DND-41 (cell line): ENCODE measurements at regions not wholly inside any gene's neighbourhood (a gene's known extent, or its start where the extent isn't known, plus 50 kb on each side); places are given as distances from the start of the nearest gene placed in this dataset.

Experiments
- ATAC-seq: fragments of 200-7000 bp; cut with Tn5 transposase; 3 replicates; pipeline ENCODE4 v1.9.1; 2021; ENCODE audit warnings: low read depth; ENCODE audit not compliant: insufficient read depth
- DNase-seq: peaks from one replicate; pipeline ENCODE4 v3.0.0-alpha.2; 2020
- H2AFZ ChIP-seq: 2 replicates; pipeline ENCODE4 v1.6.0; 2012; ENCODE audit warnings: low read depth, low read length
- H3K27ac ChIP-seq: 2 replicates; pipeline ENCODE4 v1.5.1; 2012; ENCODE audit warnings: low read length, inconsistent platforms
- H3K27me3 ChIP-seq: fragments of 200-600 bp; sonication (generic); 2 replicates; pipeline ENCODE4 v1.6.0; 2012; ENCODE audit warnings: low read length, mild to moderate bottlenecking, inconsistent platforms; ENCODE audit not compliant: insufficient read depth, poor library complexity
- H3K36me3 ChIP-seq: 2 replicates; pipeline ENCODE4 v1.5.1; 2012; ENCODE audit warnings: low read length, inconsistent platforms; ENCODE audit not compliant: insufficient read depth
- H3K4me1 ChIP-seq: 2 replicates; pipeline ENCODE4 v1.5.1; 2012; ENCODE audit warnings: mild to moderate bottlenecking, low read length; ENCODE audit not compliant: insufficient read depth
- H3K4me2 ChIP-seq: 2 replicates; pipeline ENCODE4 v1.6.0; 2012; ENCODE audit warnings: mild to moderate bottlenecking, moderate library complexity, low read length, inconsistent platforms; ENCODE audit not compliant: insufficient read depth
- H3K4me3 ChIP-seq, 2 experiments: fragments of 200-600 bp in 1 of 2; shearing (Covaris generic) in 1 of 2; 2 replicates each; pipeline ENCODE4 v1.5.1; 2012 to 2016; ENCODE audit warnings: inconsistent platforms in 2 of 2, low read length in 2 of 2, mild to moderate bottlenecking in 2 of 2, low read depth in 1 of 2, moderate library complexity in 1 of 2
- H3K79me2 ChIP-seq: 2 replicates; pipeline ENCODE4 v1.6.0; 2012; ENCODE audit warnings: low read length, inconsistent platforms; ENCODE audit not compliant: insufficient read depth
- H3K9ac ChIP-seq: 2 replicates; pipeline ENCODE4 v1.6.0; 2012; ENCODE audit warnings: low read depth, mild to moderate bottlenecking, inconsistent platforms, low read length, moderate library complexity
- H3K9me3 ChIP-seq: 2 replicates; pipeline ENCODE4 v1.5.1; 2012; ENCODE audit warnings: low read length, moderate library complexity, mild to moderate bottlenecking, inconsistent platforms; ENCODE audit not compliant: insufficient read depth, severe bottlenecking
- H4K20me1 ChIP-seq: 2 replicates; pipeline ENCODE4 v1.6.0; 2012; ENCODE audit warnings: low read length; ENCODE audit not compliant: insufficient read depth
- EZH2 ChIP-seq: IDR thresholded peaks from 3 replicates; pipeline ENCODE4 v1.6.1; 2012; ENCODE audit warnings: borderline replicate concordance, low read depth, mild to moderate bottlenecking, moderate library complexity, low read length, inconsistent platforms; ENCODE audit not compliant: severe bottlenecking
- TF ChIP-seq, protein P1 (sequence below): IDR thresholded peaks from 2 replicates; pipeline ENCODE4 v1.5.1; 2012; ENCODE audit warnings: borderline replicate concordance, low read length, moderate library complexity, mild to moderate bottlenecking; ENCODE audit not compliant: poor library complexity, severe bottlenecking; ENCODE audit errors: extremely low read depth

DNA sequence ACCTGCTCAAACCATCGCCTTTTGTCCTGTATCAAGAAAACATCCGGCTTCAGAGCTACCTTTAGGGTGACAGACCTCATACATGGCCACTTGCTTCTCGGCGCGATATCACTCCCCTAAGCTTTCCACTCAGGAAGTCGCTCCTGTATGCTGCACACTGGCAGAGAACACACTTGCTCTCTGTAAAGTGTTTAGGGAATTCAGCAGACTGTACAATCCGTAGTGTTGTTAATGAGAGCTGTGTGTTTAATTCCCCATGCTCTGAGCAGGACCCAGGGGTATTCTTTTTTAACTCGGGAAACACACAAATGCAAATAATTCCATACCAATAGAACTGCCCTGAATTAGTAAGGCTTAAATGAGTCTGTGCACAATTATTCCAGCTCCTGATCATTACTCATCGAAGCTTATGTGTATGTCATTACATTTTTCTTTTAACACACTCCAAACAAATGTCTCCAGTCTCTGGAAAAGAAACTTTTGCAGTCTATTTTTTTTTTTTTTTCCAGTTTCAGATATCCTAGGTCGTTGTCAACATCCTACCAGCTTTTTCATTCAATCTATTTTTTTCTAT is 338.7 kb upstream of the ARID1B start:
- no peak overlapping the region for H2AFZ ChIP-seq
- H3K79me2 ChIP-seq = no peaks in the 10 kb centered on the region
- no peak for DNase-seq
- no peaks in the 10 kb centered on the region for H3K27me3 ChIP-seq
- no peaks in the 10 kb centered on the region for H4K20me1 ChIP-seq
- no peaks in the 10 kb centered on the region for H3K36me3 ChIP-seq
- H3K9me3 ChIP-seq = no peaks in the 10 kb centered on the region
- no peak for TF ChIP-seq EZH2
- TF ChIP-seq, protein P1, sequence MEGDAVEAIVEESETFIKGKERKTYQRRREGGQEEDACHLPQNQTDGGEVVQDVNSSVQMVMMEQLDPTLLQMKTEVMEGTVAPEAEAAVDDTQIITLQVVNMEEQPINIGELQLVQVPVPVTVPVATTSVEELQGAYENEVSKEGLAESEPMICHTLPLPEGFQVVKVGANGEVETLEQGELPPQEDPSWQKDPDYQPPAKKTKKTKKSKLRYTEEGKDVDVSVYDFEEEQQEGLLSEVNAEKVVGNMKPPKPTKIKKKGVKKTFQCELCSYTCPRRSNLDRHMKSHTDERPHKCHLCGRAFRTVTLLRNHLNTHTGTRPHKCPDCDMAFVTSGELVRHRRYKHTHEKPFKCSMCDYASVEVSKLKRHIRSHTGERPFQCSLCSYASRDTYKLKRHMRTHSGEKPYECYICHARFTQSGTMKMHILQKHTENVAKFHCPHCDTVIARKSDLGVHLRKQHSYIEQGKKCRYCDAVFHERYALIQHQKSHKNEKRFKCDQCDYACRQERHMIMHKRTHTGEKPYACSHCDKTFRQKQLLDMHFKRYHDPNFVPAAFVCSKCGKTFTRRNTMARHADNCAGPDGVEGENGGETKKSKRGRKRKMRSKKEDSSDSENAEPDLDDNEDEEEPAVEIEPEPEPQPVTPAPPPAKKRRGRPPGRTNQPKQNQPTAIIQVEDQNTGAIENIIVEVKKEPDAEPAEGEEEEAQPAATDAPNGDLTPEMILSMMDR = no peak
- no peaks in the 10 kb centered on the region for H3K4me1 ChIP-seq
- H3K9ac ChIP-seq = no peak overlapping the region
- H3K4me3 ChIP-seq = no peak overlapping the region
- ATAC-seq = no peak
- H3K27ac ChIP-seq = no peak overlapping the region
- no peak overlapping the region for H3K4me2 ChIP-seq

DNA sequence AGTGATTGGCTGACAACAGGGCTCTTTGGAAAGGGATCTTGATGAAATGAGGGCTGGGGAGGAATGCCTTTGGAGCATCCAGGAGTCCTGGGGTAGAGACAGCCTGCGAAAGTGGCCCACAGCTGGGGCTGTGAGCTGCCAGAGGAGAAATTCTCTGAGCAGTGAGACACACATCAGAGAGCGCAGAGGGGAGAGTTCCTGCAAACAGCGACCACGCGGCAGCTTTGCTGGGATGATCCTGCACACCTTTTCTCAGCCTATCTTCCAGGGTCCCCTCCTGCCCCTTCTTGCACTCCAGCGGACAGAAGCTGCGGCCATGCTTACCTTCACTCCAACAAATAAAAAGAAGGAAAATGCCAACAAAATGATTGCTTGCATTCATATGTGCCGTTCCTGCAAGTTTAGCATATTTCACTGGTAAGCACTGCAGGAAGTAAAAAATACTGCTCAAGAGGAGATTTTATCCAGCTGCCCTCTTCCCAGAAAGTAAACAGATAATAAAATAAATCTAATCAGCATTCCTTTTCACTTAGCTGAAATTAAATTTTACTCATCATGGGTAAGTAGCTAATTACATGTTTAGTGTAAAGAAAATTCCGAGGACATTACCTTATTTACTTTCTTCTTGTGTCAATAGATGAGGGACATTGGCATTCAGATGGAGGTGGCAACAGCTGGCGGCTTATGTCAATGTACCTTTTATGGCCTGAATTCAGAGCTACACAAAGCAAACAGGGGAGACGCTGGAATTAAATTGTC is 339.9 kb upstream of the ARID1B start:
- Histone ChIP-seq H3K4me2 (no peak overlapping the region), H3K4me1 (no peaks in the 10 kb centered on the region), H3K36me3 (no peaks in the 10 kb centered on the region), H3K9me3 (no peaks in the 10 kb centered on the region), H3K27me3 (no peaks in the 10 kb centered on the region), H3K27ac (no peak overlapping the region), H2AFZ (no peak overlapping the region), H4K20me1 (no peaks in the 10 kb centered on the region), H3K9ac (no peak overlapping the region), H3K79me2 (no peaks in the 10 kb centered on the region), H3K4me3 (no peak overlapping the region)
- no peak for ATAC-seq
- no peak for TF ChIP-seq EZH2
- TF ChIP-seq, protein P1 = no peak
- no peak for DNase-seq

DNA sequence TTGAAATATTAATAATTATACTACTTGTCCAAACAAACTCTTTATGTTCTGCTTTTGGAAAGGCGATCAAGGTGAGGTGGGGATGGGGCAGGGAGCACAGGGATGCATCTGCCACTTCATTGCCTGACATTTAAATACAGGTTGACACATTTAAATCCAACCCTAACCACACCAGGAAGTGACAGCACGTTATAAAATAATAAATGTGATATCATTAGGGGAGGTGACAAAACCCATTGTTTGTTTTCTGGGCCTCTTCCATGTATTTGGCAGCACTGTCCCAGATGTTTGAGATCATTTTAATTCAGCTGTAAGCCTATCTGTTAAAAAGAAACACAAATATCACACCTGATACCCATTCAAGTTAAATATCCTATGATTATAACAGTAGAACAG is 342.4 kb upstream of the ARID1B start:
- no peak for DNase-seq

More for the DNA sequence above, 342.4 kb upstream of the ARID1B start:
- Histone ChIP-seq H3K9me3 (no peaks in the 10 kb centered on the region), H2AFZ (no peak overlapping the region), H3K4me3 (no peak overlapping the region), H3K27ac (no peak overlapping the region), H3K36me3 (no peaks in the 10 kb centered on the region), H3K9ac (no peak overlapping the region), H3K4me2 (no peak overlapping the region), H4K20me1 (no peaks in the 10 kb centered on the region), H3K27me3 (no peaks in the 10 kb centered on the region), H3K4me1 (no peaks in the 10 kb centered on the region), H3K79me2 (no peaks in the 10 kb centered on the region)
- ATAC-seq = no peak
- TF ChIP-seq, protein P1 = no peak
- TF ChIP-seq EZH2 = no peak
